GM21360 (cell line): ENCODE measurements at regions not wholly inside any gene's neighbourhood (a gene's known extent, or its start where the extent isn't known, plus 50 kb on each side); places are given as distances from the start of the nearest gene placed in this dataset.
"Not testable (repeated sequence)": the region's sequence is repeated elsewhere in the genome, so short reads cannot be mapped to it uniquely, and the experiment has no call there.

Experiments
- ATAC-seq: cut with Tn5 transposase; IDR thresholded peaks from one replicate; pipeline ENCODE4 v1.9.1; 2021; ENCODE audit warnings: mild to moderate bottlenecking, moderate library complexity; ENCODE audit not compliant: unreplicated experiment

DNA sequence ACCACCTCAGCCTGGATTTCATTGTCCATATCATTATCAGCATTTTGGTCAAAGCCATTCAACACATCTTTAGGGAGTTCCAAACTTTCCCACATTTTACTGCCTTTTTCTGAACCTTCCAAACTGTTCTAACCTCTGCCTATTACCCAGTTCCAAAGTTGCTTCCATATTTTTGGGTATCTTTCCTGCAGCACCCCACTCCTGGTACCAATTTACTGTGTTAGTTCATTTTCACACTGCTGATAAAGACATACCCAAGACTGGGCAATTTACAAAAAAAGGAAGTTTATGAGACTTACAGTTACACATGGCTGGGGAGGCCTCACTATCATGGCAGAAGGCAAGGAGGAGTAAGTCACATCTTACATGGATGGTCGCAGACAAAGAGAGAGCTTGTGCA is 63.6 kb upstream of the CEP162 start:
- ATAC-seq, result not testable (repeated sequence)

DNA sequence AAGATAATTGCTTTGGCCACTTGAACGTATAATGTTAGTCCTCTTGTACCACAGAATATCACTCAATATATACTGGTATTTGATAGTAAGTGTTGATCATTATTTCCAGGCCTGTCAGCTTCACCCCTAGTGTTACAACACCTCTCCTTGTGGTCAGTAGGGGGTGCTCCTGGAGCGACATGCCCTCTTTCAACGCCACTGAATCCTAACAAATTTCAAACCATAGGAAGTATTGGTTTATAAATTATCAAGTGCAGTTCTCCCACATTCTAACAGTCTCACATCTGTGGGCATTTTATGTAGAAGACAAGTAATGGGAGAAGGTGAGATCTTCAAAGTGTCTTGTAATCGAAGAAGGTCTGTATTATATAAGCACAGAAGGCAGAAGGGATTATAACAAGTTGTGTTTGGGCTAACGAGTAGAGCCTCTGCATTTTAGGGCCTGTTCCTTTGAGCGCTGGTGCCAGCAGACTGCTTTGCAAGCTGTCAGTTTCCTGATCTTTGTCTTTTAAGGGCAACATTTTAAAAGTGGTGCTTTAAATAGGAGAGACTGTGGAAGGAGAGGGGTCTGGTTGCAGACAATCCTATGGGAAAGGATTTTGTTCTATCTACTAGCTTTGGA is 57.1 kb upstream of the CEP162 start:
- no peak for ATAC-seq

DNA sequence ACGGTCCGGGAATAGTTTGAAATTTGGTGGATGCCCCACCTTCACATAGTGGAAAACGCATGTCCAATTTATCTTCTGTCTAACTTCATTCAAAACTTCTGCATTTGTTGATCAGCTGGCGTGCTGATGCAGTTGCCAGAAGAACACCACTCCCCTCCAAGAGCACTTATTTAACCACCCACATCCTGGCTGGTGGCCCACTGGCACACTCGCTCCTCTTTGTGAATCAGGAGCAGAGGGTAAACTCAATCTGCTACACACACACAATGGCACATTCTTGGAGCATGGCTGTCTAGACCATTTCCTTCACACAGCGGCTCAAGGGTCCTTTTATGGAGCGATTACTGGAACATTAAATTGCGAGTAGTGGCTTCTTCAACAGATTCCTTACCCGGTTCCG is 55.1 kb upstream of the CEP162 start:
- ATAC-seq, result no peak

DNA sequence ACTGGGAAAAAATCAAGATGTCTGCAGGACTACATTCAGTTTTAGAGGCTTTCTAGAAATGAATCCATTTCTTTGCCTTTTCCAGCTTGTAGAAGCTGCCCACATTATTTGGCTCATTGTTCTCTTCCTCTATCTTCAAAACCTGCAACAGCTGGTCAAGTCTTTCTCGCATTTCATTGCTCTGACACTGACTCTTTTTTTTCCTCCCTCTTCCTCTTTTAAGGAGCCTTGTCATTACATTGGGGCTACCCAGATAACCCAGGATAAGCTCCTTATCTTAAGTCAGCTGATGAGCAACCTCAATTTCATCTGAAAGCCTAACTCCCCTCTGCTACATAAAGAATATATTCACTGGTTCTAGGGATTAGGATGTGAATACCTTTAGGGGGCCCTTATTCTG is 53.2 kb upstream of the CEP162 start:
- no peak for ATAC-seq

DNA sequence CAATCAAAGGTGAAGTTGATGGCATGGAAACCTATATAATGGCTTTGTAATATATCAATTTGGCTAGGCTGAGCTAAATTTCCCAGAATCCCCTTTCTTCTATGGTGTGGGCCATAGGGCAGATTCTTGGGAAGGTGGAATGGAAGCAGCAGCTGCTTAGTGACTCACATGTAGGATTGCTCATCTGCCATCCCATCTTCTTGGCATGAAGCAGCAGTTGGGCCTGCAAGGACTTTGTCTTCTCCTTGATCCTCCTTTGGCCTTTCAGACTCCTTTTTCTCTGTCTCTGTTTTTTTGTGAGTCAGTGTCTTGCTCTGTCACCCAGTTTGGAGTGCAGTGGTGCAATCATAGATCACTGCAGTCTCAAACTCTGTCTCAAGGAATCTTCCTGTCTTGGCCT is 52.6 kb upstream of the CEP162 start:
- ATAC-seq, result no peak

DNA sequence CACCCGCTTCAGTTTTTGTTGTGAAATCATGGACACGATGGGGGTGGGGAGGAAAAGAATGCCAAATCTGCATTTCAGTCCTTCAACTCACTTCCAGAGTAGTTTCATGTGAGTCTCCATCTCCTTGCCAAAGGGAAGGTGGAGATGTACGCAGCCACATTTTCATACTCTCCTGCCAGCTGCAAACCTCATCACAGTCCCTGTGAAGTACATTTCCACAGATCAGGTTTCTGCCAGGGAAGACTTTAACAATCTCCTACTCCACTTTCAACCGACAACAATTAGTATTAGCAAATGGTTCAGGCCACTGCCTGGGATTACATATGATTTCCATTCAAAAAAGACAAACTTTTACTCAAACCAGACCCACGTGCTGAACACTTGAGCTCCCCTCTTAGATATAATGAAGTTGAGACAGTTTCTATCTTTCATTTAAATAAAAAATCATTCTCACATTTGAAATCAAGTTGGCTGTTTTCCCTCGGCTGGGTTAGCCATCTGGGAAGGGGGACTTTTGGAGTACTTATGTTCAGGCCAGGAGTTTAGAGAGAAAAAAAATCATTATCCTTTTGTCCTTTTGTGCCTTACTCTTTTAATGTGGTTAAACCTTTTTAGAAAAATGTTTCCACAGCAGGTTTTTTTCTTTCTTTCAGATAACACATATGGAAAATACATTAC is 51.0 kb upstream of the CEP162 start:
- no peak for ATAC-seq
